GM19452 (cell line): ENCODE measurements at regions not wholly inside any gene's neighbourhood (a gene's known extent, or its start where the extent isn't known, plus 50 kb on each side); places are given as distances from the start of the nearest gene placed in this dataset.

ENCODE experiments used
- ATAC-seq: cut with Tn5 transposase; IDR thresholded peaks from one replicate; pipeline ENCODE4 v1.9.1; 2021; ENCODE audit not compliant: unreplicated experiment

GRCh38 chr6:145318952-145319351 lies 416.4 kb downstream of the EPM2A start:
- ATAC-seq, result no peak

GRCh38 chr6:145319605-145320004 lies 415.7 kb downstream of the EPM2A start:
- ATAC-seq, result no peak

GRCh38 chr6:145323646-145324045 lies 411.7 kb downstream of the EPM2A start:
- ATAC-seq, result no peak

- no peak for ATAC-seq
Observed at GRCh38 chr6:145327586-145327985, 407.7 kb downstream of the EPM2A start.

GRCh38 chr6:145329257-145329656 lies 406.1 kb downstream of the EPM2A start:
- no peak for ATAC-seq

GRCh38 chr6:145331066-145331465 lies 404.3 kb downstream of the EPM2A start:
- ATAC-seq, result no peak

GRCh38 chr6:145332011-145332410 lies 403.3 kb downstream of the EPM2A start:
- no peak for ATAC-seq

- no peak for ATAC-seq
Observed at GRCh38 chr6:145336119-145336518, 399.2 kb downstream of the EPM2A start.

- ATAC-seq, result no peak
Observed at GRCh38 chr6:145339089-145339488, 396.2 kb downstream of the EPM2A start.

GRCh38 chr6:145340256-145340655 lies 395.1 kb downstream of the EPM2A start:
- ATAC-seq, result no peak

GRCh38 chr6:145345094-145345493 lies 390.2 kb downstream of the EPM2A start:
- no peak for ATAC-seq

GRCh38 chr6:145347216-145347615 lies 388.1 kb downstream of the EPM2A start:
- no peak for ATAC-seq

GRCh38 chr6:145349950-145350510 lies 385.3 kb downstream of the EPM2A start:
- peak; percentile 78 for ATAC-seq

GRCh38 chr6:145350928-145351327 lies 384.4 kb downstream of the EPM2A start:
- no peak for ATAC-seq

GRCh38 chr6:145352382-145353080 lies 382.8 kb downstream of the EPM2A start:
- no peak for ATAC-seq

GRCh38 chr6:145360865-145361264 lies 374.5 kb downstream of the EPM2A start:
- ATAC-seq, result no peak

- no peak for ATAC-seq
Observed at GRCh38 chr6:145367149-145367548, 368.2 kb downstream of the EPM2A start.

GRCh38 chr6:145368075-145368474 lies 367.2 kb downstream of the EPM2A start:
- ATAC-seq, result no peak

GRCh38 chr6:145370559-145370958 lies 364.8 kb downstream of the EPM2A start:
- no peak for ATAC-seq

GRCh38 chr6:145372671-145373151 lies 362.6 kb downstream of the EPM2A start:
- peak; percentile 99 for ATAC-seq

GRCh38 chr6:145373826-145374225 lies 361.5 kb downstream of the EPM2A start:
- no peak for ATAC-seq

- ATAC-seq, result no peak
Observed at GRCh38 chr6:145374570-145374969, 360.8 kb downstream of the EPM2A start.

- ATAC-seq, result no peak
Observed at GRCh38 chr6:145375502-145375901, 359.8 kb downstream of the EPM2A start.
